ENCODE measurements at regions not wholly inside any gene's neighbourhood (a gene's known extent, or its start where the extent isn't known, plus 50 kb on each side); places are given as distances from the start of the nearest gene placed in this dataset.

- TF ChIP-seq POLR2A (IDR thresholded peaks at IDR 0.05) (no peak), EP300 (IDR thresholded peaks at IDR 0.05) (peak in 2 of 4 donors; percentile 74 to 79), POLR2AphosphoS5 (IDR thresholded peaks at IDR 0.05) (peak; percentile 57 to 59)
Measured at GRCh38 chr12:115660211-115660805, 617.2 kb downstream of the MED13L start.

Data from upper lobe of left lung (tissue), 4 donors.